ENCODE measurements at regions not wholly inside any gene's neighbourhood (a gene's known extent, or its start where the extent isn't known, plus 50 kb on each side); places are given as distances from the start of the nearest gene placed in this dataset.

GRCh38 chr2:212730994-212731393, 192.4 kb upstream of the ERBB4 start:
- Mint-ChIP-seq H3K27me3 (ENCODE audit: low read depth) (no peaks in the 10 kb centered on the region), H3K36me3 (no peaks in the 10 kb centered on the region), H3K4me1 (peaks cover 9% of the 10 kb centered on the region), H3K9me3 (no peaks in the 10 kb centered on the region), H3K27ac (no peak overlapping the region), H3K4me3 (no peak overlapping the region)
- ChIA-PET CTCF (no interaction called here), POLR2A (no interaction called here)
- ATAC-seq (no peak), DNase-seq (ENCODE audit: low spot score) (no peak)
- TF ChIP-seq ATF3 (CRISPR knock-in tag; conservative IDR thresholded peaks at IDR 0.05) (no peak), ZBTB21 (CRISPR knock-in tag; IDR thresholded peaks at IDR 0.05; ENCODE audit: borderline replicate concordance) (no peak), ESRRA (CRISPR knock-in tag; IDR thresholded peaks at IDR 0.05; ENCODE audit: borderline replicate concordance) (no peak), PRDM15 (CRISPR knock-in tag; IDR thresholded peaks at IDR 0.05) (no peak), OVOL2 (CRISPR knock-in tag; IDR thresholded peaks at IDR 0.05; ENCODE audit: borderline replicate concordance) (no peak), MXD4 (CRISPR knock-in tag; IDR thresholded peaks at IDR 0.05; ENCODE audit: borderline replicate concordance) (no peak), MLX (CRISPR knock-in tag; IDR thresholded peaks at IDR 0.05) (no peak), TCF7 (CRISPR knock-in tag; IDR thresholded peaks at IDR 0.05; ENCODE audit: low read depth) (no peak), AFF4 (CRISPR knock-in tag; IDR thresholded peaks at IDR 0.05; ENCODE audit: borderline replicate concordance) (no peak), CREM (CRISPR knock-in tag; IDR thresholded peaks at IDR 0.05) (no peak), PRRX2 (CRISPR knock-in tag; IDR thresholded peaks at IDR 0.05) (no peak), ETV6 (CRISPR knock-in tag; IDR thresholded peaks at IDR 0.05) (no peak), CREB1 (CRISPR knock-in tag; IDR thresholded peaks at IDR 0.05) (no peak), ZNF423 (CRISPR knock-in tag; IDR thresholded peaks at IDR 0.05) (no peak), ZNF416 (CRISPR knock-in tag; IDR thresholded peaks at IDR 0.05) (no peak), SMAD3 (CRISPR knock-in tag; IDR thresholded peaks at IDR 0.05; ENCODE audit: borderline replicate concordance) (no peak), USF1 (CRISPR knock-in tag; IDR thresholded peaks at IDR 0.05) (no peak)

GRCh38 chr2:212728717-212729116, 190.1 kb upstream of the ERBB4 start:
- no peaks in the 10 kb centered on the region for H3K27me3 Mint-ChIP-seq (ENCODE audit: low read depth)
- CTCF ChIA-PET, result interaction anchor here (1.7 kb wide), 1 partner anchor 163 kb away, joined by 4 read pairs; no protein-coding TSS in a partner anchor
- peaks cover 10% of the 10 kb centered on the region for H3K9me3 Mint-ChIP-seq
- no peak overlapping the region for H3K4me3 Mint-ChIP-seq
- H3K36me3 Mint-ChIP-seq, result no peaks in the 10 kb centered on the region
- DNase-seq (ENCODE audit: low spot score) (no peak), ATAC-seq (no peak)
- no peak overlapping the region for H3K27ac Mint-ChIP-seq
- POLR2A ChIA-PET, result no interaction called here
- peaks cover 13% of the 10 kb centered on the region for H3K4me1 Mint-ChIP-seq
- TF ChIP-seq ZNF263 (CRISPR knock-in tag; IDR thresholded peaks at IDR 0.05; ENCODE audit: low read depth) (no peak), ZNF121 (CRISPR knock-in tag; IDR thresholded peaks at IDR 0.05) (no peak), HMGA2 (CRISPR knock-in tag; IDR thresholded peaks at IDR 0.05) (no peak), GRHL2 (CRISPR knock-in tag; IDR thresholded peaks at IDR 0.05; ENCODE audit: insufficient replicate concordance, severe bottlenecking) (no peak), CTCF (IDR thresholded peaks at IDR 0.05) (no peak), ZNF138 (CRISPR knock-in tag; conservative IDR thresholded peaks at IDR 0.05) (no peak), KAT7 (CRISPR knock-in tag; IDR thresholded peaks at IDR 0.05; ENCODE audit: borderline replicate concordance) (no peak), MAX (CRISPR knock-in tag; IDR thresholded peaks at IDR 0.05) (no peak), NR1H2 (CRISPR knock-in tag; IDR thresholded peaks at IDR 0.05) (no peak), CREM (CRISPR knock-in tag; IDR thresholded peaks at IDR 0.05) (no peak)
